Neural cell (in vitro differentiated cells): ENCODE measurements at regions not wholly inside any gene's neighbourhood (a gene's known extent, or its start where the extent isn't known, plus 50 kb on each side); places are given as distances from the start of the nearest gene placed in this dataset.

Experiments
- CTCF ChIP-seq: fragments of 450-650 bp; IDR thresholded peaks from 2 replicates; pipeline ENCODE4 v1.5.1; 2014; ENCODE audit warnings: antibody characterized with exemption, mild to moderate bottlenecking, moderate library complexity; ENCODE audit not compliant: poor library complexity, severe bottlenecking
- POLR2AphosphoS5 ChIP-seq: IDR thresholded peaks from 2 replicates; pipeline ENCODE4 v1.6.1; 2012
- RAD21 ChIP-seq: fragments of 450-650 bp; conservative IDR thresholded peaks from 2 replicates; pipeline ENCODE4 v1.6.1; 2014; ENCODE audit warnings: antibody characterized with exemption, mild to moderate bottlenecking, moderate library complexity
- REST ChIP-seq: IDR thresholded peaks from 2 replicates; pipeline ENCODE4 v1.6.1; 2012; ENCODE audit warnings: borderline replicate concordance

GRCh38 chr12:88433997-88434703 is 146.1 kb downstream of the KITLG start:
- TF ChIP-seq CTCF, result no peak
- no peak for TF ChIP-seq REST
- TF ChIP-seq RAD21, result no peak
- TF ChIP-seq POLR2AphosphoS5, result no peak
